ENCODE measurements at regions not wholly inside any gene's neighbourhood (a gene's known extent, or its start where the extent isn't known, plus 50 kb on each side); places are given as distances from the start of the nearest gene placed in this dataset.

- Histone ChIP-seq H3K27me3 (ENCODE audit: insufficient read depth, poor library complexity, severe bottlenecking) (no peaks in the 10 kb centered on the region), H3K27ac (replicated peaks) (no peak overlapping the region), H3K4me3 (replicated peaks; ENCODE audit: insufficient read depth, low read length) (no peak overlapping the region)
- DNase-seq (ENCODE audit: low read depth in 1 of 2, low spot score in 1 of 2): no peak
- TF ChIP-seq SPI1 (IDR thresholded peaks at IDR 0.05; ENCODE audit: borderline replicate concordance, low read depth) (no peak), POLR2AphosphoS5 (IDR thresholded peaks at IDR 0.05; ENCODE audit: low read depth) (no peak), CTCF (IDR thresholded peaks at IDR 0.05; ENCODE audit: insufficient read depth, low read length) (no peak), GABPA (IDR thresholded peaks at IDR 0.05; ENCODE audit: low read depth) (no peak), REST (IDR thresholded peaks at IDR 0.05; ENCODE audit: insufficient replicate concordance, low read depth) (no peak)
Observed at GRCh38 chr5:6868171-6868570, 154.9 kb downstream of the TENT4A start.

GRCh38 chr5:6868575-6869215 lies 155.5 kb downstream of the TENT4A start:
- no peaks in the 10 kb centered on the region for H3K27me3 ChIP-seq (ENCODE audit: insufficient read depth, poor library complexity, severe bottlenecking)
- no peak overlapping the region for H3K4me3 ChIP-seq (replicated peaks; ENCODE audit: insufficient read depth, low read length)
- no peak overlapping the region for H3K27ac ChIP-seq (replicated peaks)
- DNase-seq (ENCODE audit: low read depth in 1 of 2, low spot score in 1 of 2): no peak
- TF ChIP-seq CTCF (IDR thresholded peaks at IDR 0.05; ENCODE audit: insufficient read depth, low read length) (no peak), SPI1 (IDR thresholded peaks at IDR 0.05; ENCODE audit: borderline replicate concordance, low read depth) (no peak), REST (IDR thresholded peaks at IDR 0.05; ENCODE audit: insufficient replicate concordance, low read depth) (no peak), POLR2AphosphoS5 (IDR thresholded peaks at IDR 0.05; ENCODE audit: low read depth) (no peak), GABPA (IDR thresholded peaks at IDR 0.05; ENCODE audit: low read depth) (no peak)

GRCh38 chr5:6869677-6870076 lies 156.4 kb downstream of the TENT4A start:
- Histone ChIP-seq H3K27me3 (ENCODE audit: insufficient read depth, poor library complexity, severe bottlenecking) (no peaks in the 10 kb centered on the region), H3K4me3 (replicated peaks; ENCODE audit: insufficient read depth, low read length) (no peak overlapping the region), H3K27ac (replicated peaks) (no peak overlapping the region)
- no peak for TF ChIP-seq REST (IDR thresholded peaks at IDR 0.05; ENCODE audit: insufficient replicate concordance, low read depth)
- no peak for TF ChIP-seq CTCF (IDR thresholded peaks at IDR 0.05; ENCODE audit: insufficient read depth, low read length)
- no peak for TF ChIP-seq SPI1 (IDR thresholded peaks at IDR 0.05; ENCODE audit: borderline replicate concordance, low read depth)
- TF ChIP-seq POLR2AphosphoS5 (IDR thresholded peaks at IDR 0.05; ENCODE audit: low read depth): no peak
- TF ChIP-seq GABPA (IDR thresholded peaks at IDR 0.05; ENCODE audit: low read depth): no peak
- no peak for DNase-seq (ENCODE audit: low read depth in 1 of 2, low spot score in 1 of 2)
